ENCODE measurements at regions not wholly inside any gene's neighbourhood (a gene's known extent, or its start where the extent isn't known, plus 50 kb on each side); places are given as distances from the start of the nearest gene placed in this dataset.
"Not testable (repeated sequence)": the region's sequence is repeated elsewhere in the genome, so short reads cannot be mapped to it uniquely, and the experiment has no call there.

GRCh38 chr4:132683957-132684356 lies 465.1 kb upstream of the PCDH10 start:
- DNase-seq, result no peak

- DNase-seq, result no peak
These were observed 458.1 kb upstream of the PCDH10 start for GRCh38 chr4:132691026-132691425.

- no peak for DNase-seq
These were observed 457.4 kb upstream of the PCDH10 start for GRCh38 chr4:132691668-132692067.

- DNase-seq, result no peak
These were observed 454.3 kb upstream of the PCDH10 start for GRCh38 chr4:132694775-132695174.

- DNase-seq, result not testable (repeated sequence)
These were observed 451.6 kb upstream of the PCDH10 start for GRCh38 chr4:132697505-132697904.

GRCh38 chr4:132707955-132708354 lies 441.1 kb upstream of the PCDH10 start:
- no peak for DNase-seq

- no peak for DNase-seq
These were observed 440.0 kb upstream of the PCDH10 start for GRCh38 chr4:132709056-132709455.

- no peak for DNase-seq
These were observed 438.1 kb upstream of the PCDH10 start for GRCh38 chr4:132710971-132711370.

GRCh38 chr4:132737344-132737743 lies 411.8 kb upstream of the PCDH10 start:
- no peak for DNase-seq

- no peak for DNase-seq
These were observed 389.8 kb upstream of the PCDH10 start for GRCh38 chr4:132759199-132759780.

GRCh38 chr4:132763465-132763864 lies 385.6 kb upstream of the PCDH10 start:
- DNase-seq, result no peak

- DNase-seq, result no peak
These were observed 381.2 kb upstream of the PCDH10 start for GRCh38 chr4:132767901-132768300.

GRCh38 chr4:132770776-132771175 lies 378.3 kb upstream of the PCDH10 start:
- DNase-seq, result no peak

- DNase-seq, result no peak
These were observed 356.8 kb upstream of the PCDH10 start for GRCh38 chr4:132792310-132792709.

GRCh38 chr4:132797856-132798255 lies 351.2 kb upstream of the PCDH10 start:
- DNase-seq, result no peak

- DNase-seq, result no peak
These were observed 339.6 kb upstream of the PCDH10 start for GRCh38 chr4:132809298-132810032.

- DNase-seq, result not testable (repeated sequence)
These were observed 336.0 kb upstream of the PCDH10 start for GRCh38 chr4:132813061-132813460.

GRCh38 chr4:132818091-132818490 lies 331.0 kb upstream of the PCDH10 start:
- DNase-seq, result no peak

GRCh38 chr4:132823419-132823818 lies 325.7 kb upstream of the PCDH10 start:
- no peak for DNase-seq

- no peak for DNase-seq
These were observed 324.3 kb upstream of the PCDH10 start for GRCh38 chr4:132824761-132825160.

GRCh38 chr4:132827522-132827921 lies 321.6 kb upstream of the PCDH10 start:
- no peak for DNase-seq

GRCh38 chr4:132838244-132838643 lies 310.9 kb upstream of the PCDH10 start:
- no peak for DNase-seq

- DNase-seq, result no peak
These were observed 310.0 kb upstream of the PCDH10 start for GRCh38 chr4:132839070-132839469.

- no peak for DNase-seq
These were observed 289.2 kb upstream of the PCDH10 start for GRCh38 chr4:132859929-132860328.
